GM12878 (cell line): ENCODE measurements at regions not wholly inside any gene's neighbourhood (a gene's known extent, or its start where the extent isn't known, plus 50 kb on each side); places are given as distances from the start of the nearest gene placed in this dataset.

ENCODE experiments used
- ATAC-seq: fragments of 200-7000 bp; cut with Tn5 transposase; 3 replicates; pipeline ENCODE4 v1.9.1; 2020; ENCODE audit warnings: mild to moderate bottlenecking, moderate library complexity
- BruUV-seq: library from RNA; stranded (reverse); fragments of 400-500 nt; replicated peaks from 2 replicates; lab custom pipeline; 2021; lab: Mats Ljungman, UMichigan
- CTCF ChIA-PET: fragments of 300-600 bp; sonication (Branson Sonifier 250); formaldehyde crosslinking; extraction: SDS; loops from one replicate; lab custom pipeline; 2021; ENCODE audit warnings: inconsistent platforms; lab: Yijun Ruan, JAX
- POLR2A ChIA-PET: fragments of 350-600 bp; formaldehyde crosslinking; extraction: SDS; loops from one replicate; lab custom pipeline; 2021; ENCODE audit warnings: inconsistent platforms; lab: Charles Lee
- RAD21 ChIA-PET: fragments of 300-600 bp; sonication (Branson Sonifier 250); formaldehyde crosslinking; loops from one replicate; lab custom pipeline; 2023; ENCODE audit warnings: antibody characterized with exemption; ENCODE audit not compliant: unreplicated experiment; lab: Charles Lee
- SMC1A ChIA-PET: fragments of 300-600 bp; sonication (Branson Sonifier 250); formaldehyde crosslinking; loops from one replicate; lab custom pipeline; 2023; ENCODE audit not compliant: unreplicated experiment, uncharacterized antibody; lab: Charles Lee
- DNase-seq: peaks from one replicate; pipeline ENCODE4 v3.0.0-alpha.2; 2011; ENCODE audit warnings: low read depth, low spot score
- FAIRE-seq: peaks from 3 replicates; lab custom pipeline; 2011; peaks lifted over from hg19 to GRCh38; lab: Jason Lieb, UNC
- H2AFZ ChIP-seq: 2 replicates; pipeline ENCODE4 v1.6.0; 2011; ENCODE audit warnings: low read depth, low read length, control low read depth; ENCODE audit not compliant: control insufficient read depth
- H3K27ac ChIP-seq: 2 replicates; pipeline ENCODE4 v1.5.1; 2011; ENCODE audit warnings: control low read depth; ENCODE audit not compliant: control insufficient read depth, insufficient read depth
- H3K27me3 ChIP-seq, 2 experiments: replicated peaks in 1 of 2; 2 replicates each; pipeline versions ENCODE4 v1.6.0 to v1.6.1; 2011; ENCODE audit warnings: low read length in 1 of 2; ENCODE audit not compliant: control insufficient read depth in 2 of 2, insufficient read depth in 2 of 2
- H3K36me3 ChIP-seq, 2 experiments: 2 replicates each; pipeline ENCODE4 v1.5.1; 2011; ENCODE audit warnings: low read length in 1 of 2; ENCODE audit not compliant: control insufficient read depth in 2 of 2, insufficient read depth in 2 of 2
- H3K4me1 ChIP-seq: 2 replicates; pipeline ENCODE4 v1.6.1; 2011; ENCODE audit warnings: mild to moderate bottlenecking, low read length, moderate library complexity, mixed read lengths; ENCODE audit not compliant: control insufficient read depth, insufficient read depth
- H3K4me2 ChIP-seq: 2 replicates; pipeline ENCODE4 v1.6.0; 2011; ENCODE audit warnings: control low read depth; ENCODE audit not compliant: control insufficient read depth, insufficient read depth
- H3K4me3 ChIP-seq: fragments of 200-600 bp; sonication (generic); 2 replicates; pipeline ENCODE4 v1.5.1; 2016
- H3K79me2 ChIP-seq: 2 replicates; pipeline ENCODE4 v1.6.0; 2011; ENCODE audit warnings: low read length; ENCODE audit not compliant: control insufficient read depth, insufficient read depth
- H3K9ac ChIP-seq: 2 replicates; pipeline ENCODE4 v1.8.0; 2011; ENCODE audit warnings: low read length, control low read depth, mixed read lengths; ENCODE audit not compliant: control insufficient read depth, insufficient read depth
- H3K9me3 ChIP-seq: replicated peaks from 3 replicates; pipeline ENCODE4 v1.5.1; 2011; ENCODE audit warnings: mild to moderate bottlenecking, low read length; ENCODE audit not compliant: control insufficient read depth, insufficient read depth
- H4K20me1 ChIP-seq: 2 replicates; pipeline ENCODE4 v1.6.0; 2011; ENCODE audit not compliant: control insufficient read depth, insufficient read depth
- CBX5 ChIP-seq: sonication (generic); IDR thresholded peaks from 2 replicates; pipeline ENCODE4 v1.6.1; 2016; ENCODE audit warnings: low read depth, moderate library complexity, mild to moderate bottlenecking, inconsistent platforms
- EGR1 ChIP-seq, 2 experiments: IDR thresholded peaks; 1 replicate in 1 of 2; 2 replicates in 1 of 2; pipeline ENCODE4 v1.6.1; 2011 to 2012; ENCODE audit warnings: low read depth in 2 of 2, low read length in 2 of 2, borderline replicate concordance in 1 of 2, mild to moderate bottlenecking in 1 of 2, moderate library complexity in 1 of 2
- FOXK2 ChIP-seq: fragments of 450-650 bp; IDR thresholded peaks from 2 replicates; pipeline ENCODE4 v1.6.1; 2017; ENCODE audit warnings: mild to moderate bottlenecking, moderate library complexity
- HDAC6 ChIP-seq: fragments of 200-600 bp; sonication (generic); IDR thresholded peaks from one replicate; pipeline ENCODE4 v1.8.0; 2017; ENCODE audit warnings: antibody characterized with exemption; ENCODE audit not compliant: unreplicated experiment
- JUNB ChIP-seq: IDR thresholded peaks from 2 replicates; pipeline ENCODE4 v1.6.1; 2016; ENCODE audit warnings: antibody characterized with exemption, mild to moderate bottlenecking
- KLF5 ChIP-seq: fragments of 450-650 bp; IDR thresholded peaks from 2 replicates; pipeline ENCODE4 v1.6.1; 2014; ENCODE audit warnings: mild to moderate bottlenecking; ENCODE audit not compliant: partially characterized antibody
- POU2F2 ChIP-seq: IDR thresholded peaks from 3 replicates; pipeline ENCODE4 v1.6.1; 2011; ENCODE audit warnings: low read depth, mild to moderate bottlenecking, low read length, borderline replicate concordance
- RELA ChIP-seq: fragments of 450-650 bp; IDR thresholded peaks from 2 replicates; pipeline ENCODE4 v1.8.0; 2014; ENCODE audit warnings: borderline replicate concordance; ENCODE audit not compliant: partially characterized antibody
- SMC3 ChIP-seq: IDR thresholded peaks from 2 replicates; pipeline ENCODE4 v1.6.1; 2011; ENCODE audit warnings: low read length, improper control_type of control experiment, borderline replicate concordance
- SPI1 ChIP-seq: IDR thresholded peaks from 2 replicates; pipeline ENCODE4 v1.6.1; 2011; ENCODE audit warnings: low read depth, mild to moderate bottlenecking, low read length, moderate library complexity, borderline replicate concordance; ENCODE audit not compliant: insufficient read depth
- TBL1XR1 ChIP-seq: IDR thresholded peaks from 2 replicates; pipeline ENCODE4 v1.6.1; 2012; ENCODE audit warnings: low read depth, low read length, improper control_type of control experiment
- TCF7 ChIP-seq: IDR thresholded peaks from 2 replicates; pipeline ENCODE4 v1.6.1; 2014; ENCODE audit warnings: antibody characterized with exemption, borderline replicate concordance
- WGBS: methylation state at CpG from one replicate; pipeline ENCODE4 v1.1.6; 2016; ENCODE audit warnings: low lambda C conversion rate; ENCODE audit not compliant: insufficient replicate concordance, insufficient coverage; ENCODE audit errors: missing lambda C conversion rate; 5-methylcytosine and 5-hydroxymethylcytosine counted together
- in situ Hi-C: fragments of 300-500 bp; cut with MboI; formaldehyde crosslinking; loops from 9 replicates; pipeline ENCODE4 v1.14.3; 2018; ENCODE audit warnings: mixed read lengths
- intact Hi-C: fragments of 100-400 bp; cut with micrococcal nuclease; formaldehyde crosslinking; loops from one replicate; pipeline ENCODE4 v1.14.2; 2022; ENCODE audit not compliant: unreplicated experiment
- TF ChIP-seq, protein P1 (sequence below): fragments of 450-650 bp; formaldehyde crosslinking; IDR thresholded peaks from 2 replicates; pipeline ENCODE4 v1.4.0; 2022; ENCODE audit warnings: mild to moderate bottlenecking, moderate library complexity

DNA sequence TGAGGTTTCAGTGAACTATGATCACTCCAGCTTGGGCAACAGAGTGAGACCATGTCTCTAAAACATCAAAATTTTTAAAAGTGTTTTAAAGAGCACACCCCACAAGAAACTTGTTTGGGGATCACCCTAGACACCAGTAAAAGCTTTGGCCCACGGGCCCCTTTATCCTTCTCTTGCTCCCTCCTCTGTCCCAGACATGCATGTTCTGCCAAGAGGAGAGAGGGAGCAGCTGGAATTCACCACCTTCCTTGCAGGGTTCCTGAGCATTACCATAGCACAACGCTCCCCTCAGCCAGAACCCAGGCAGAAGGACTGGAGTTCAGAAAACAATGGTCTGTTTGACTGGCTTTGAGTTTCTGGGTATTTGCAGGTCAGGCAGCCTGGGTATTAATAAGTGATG, 214.3 kb upstream of the CDH5 start:
- TF ChIP-seq POU2F2 = no peak
- TF ChIP-seq RELA = no peak
- TF ChIP-seq, all 136 proteins: peak for 0
- H3K4me1 ChIP-seq = no peaks in the 10 kb centered on the region
- intact Hi-C loops = no loop called here
- no TSS peak for BruUV-seq
- SMC1A ChIA-PET = no interaction called here
- WGBS = 5% methylated on average over 2 of the region's 2 CpGs
- no peak overlapping the region for H3K27ac ChIP-seq
- H3K9ac ChIP-seq = no peak overlapping the region
- no peak overlapping the region for H2AFZ ChIP-seq
- RAD21 ChIA-PET = no interaction called here
- ATAC-seq = no peak
- H3K4me2 ChIP-seq = no peak overlapping the region
- POLR2A ChIA-PET = no interaction called here
- no peak overlapping the region for H3K4me3 ChIP-seq
- no peaks in the 10 kb centered on the region for H3K79me2 ChIP-seq
- no peaks in the 10 kb centered on the region for H4K20me1 ChIP-seq
- CTCF ChIA-PET = no interaction called here
- in situ Hi-C loops = no loop called here
- no peaks in the 10 kb centered on the region for H3K36me3 ChIP-seq
- no peak for FAIRE-seq
- no peaks in the 10 kb centered on the region; a peak in 1 of 4 replicates for H3K27me3 ChIP-seq
- no peak for DNase-seq
- no peaks in the 10 kb centered on the region for H3K9me3 ChIP-seq

DNA sequence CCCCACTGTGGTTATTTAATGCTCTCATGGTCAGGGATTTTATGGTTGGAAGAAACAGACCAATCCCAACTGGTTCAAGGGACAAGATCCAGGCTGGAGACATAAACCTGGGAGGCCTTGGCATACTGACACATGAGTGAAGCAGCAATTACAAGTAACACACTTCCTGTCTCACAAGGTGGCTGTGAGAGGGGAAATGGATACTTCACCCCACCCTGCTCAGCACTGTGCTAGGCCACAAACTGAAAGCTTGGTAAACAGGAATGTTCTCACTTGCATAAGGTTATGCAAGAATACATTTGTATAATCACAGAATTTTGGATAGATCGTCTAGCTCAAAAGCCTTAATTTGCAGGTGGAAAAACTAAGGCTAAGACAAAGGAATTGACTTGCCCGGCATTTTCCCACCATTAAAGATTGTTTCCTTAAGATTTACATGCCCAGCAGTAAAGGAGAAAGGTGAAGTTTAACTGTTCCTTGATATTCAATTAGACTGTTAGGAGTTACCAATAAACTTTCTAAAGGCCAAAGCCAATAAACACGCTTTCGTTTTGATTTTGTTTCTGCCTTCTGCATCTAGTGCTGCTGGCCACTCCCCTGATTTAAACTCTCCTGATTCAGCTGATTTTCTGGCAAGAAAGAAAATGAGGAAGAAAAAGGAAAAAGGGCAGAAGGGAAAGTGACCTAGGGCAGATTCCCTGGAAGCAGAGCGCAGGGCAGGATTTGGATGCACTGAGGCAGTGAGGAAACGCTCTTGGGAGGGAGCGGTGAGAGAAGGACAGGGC, 215.6 kb upstream of the CDH5 start:
- in situ Hi-C loops = no loop called here
- Histone ChIP-seq H3K4me3 (no peak overlapping the region), H4K20me1 (no peaks in the 10 kb centered on the region), H3K36me3 (no peaks in the 10 kb centered on the region), H2AFZ (no peak overlapping the region), H3K27me3 (no peaks in the 10 kb centered on the region; a peak in 1 of 4 replicates), H3K79me2 (no peaks in the 10 kb centered on the region), H3K27ac (no peak overlapping the region), H3K4me2 (no peak overlapping the region), H3K9ac (no peak overlapping the region), H3K4me1 (no peaks in the 10 kb centered on the region), H3K9me3 (no peaks in the 10 kb centered on the region)
- 24% methylated on average over 7 of the region's 7 CpGs for WGBS
- no peak for TF ChIP-seq CBX5
- TF ChIP-seq SPI1 = no peak
- TF ChIP-seq EGR1 (IDR thresholded peaks at IDR 0.05; ENCODE audit: borderline replicate concordance in 1 of 2, low read depth in 2 of 2, low read length in 2 of 2) = no peak
- no peak for TF ChIP-seq TCF7
- no peak for TF ChIP-seq TBL1XR1
- no peak for TF ChIP-seq HDAC6
- no peak for TF ChIP-seq KLF5
- TF ChIP-seq JUNB = no peak
- TF ChIP-seq SMC3 = no peak
- TF ChIP-seq, protein P1, sequence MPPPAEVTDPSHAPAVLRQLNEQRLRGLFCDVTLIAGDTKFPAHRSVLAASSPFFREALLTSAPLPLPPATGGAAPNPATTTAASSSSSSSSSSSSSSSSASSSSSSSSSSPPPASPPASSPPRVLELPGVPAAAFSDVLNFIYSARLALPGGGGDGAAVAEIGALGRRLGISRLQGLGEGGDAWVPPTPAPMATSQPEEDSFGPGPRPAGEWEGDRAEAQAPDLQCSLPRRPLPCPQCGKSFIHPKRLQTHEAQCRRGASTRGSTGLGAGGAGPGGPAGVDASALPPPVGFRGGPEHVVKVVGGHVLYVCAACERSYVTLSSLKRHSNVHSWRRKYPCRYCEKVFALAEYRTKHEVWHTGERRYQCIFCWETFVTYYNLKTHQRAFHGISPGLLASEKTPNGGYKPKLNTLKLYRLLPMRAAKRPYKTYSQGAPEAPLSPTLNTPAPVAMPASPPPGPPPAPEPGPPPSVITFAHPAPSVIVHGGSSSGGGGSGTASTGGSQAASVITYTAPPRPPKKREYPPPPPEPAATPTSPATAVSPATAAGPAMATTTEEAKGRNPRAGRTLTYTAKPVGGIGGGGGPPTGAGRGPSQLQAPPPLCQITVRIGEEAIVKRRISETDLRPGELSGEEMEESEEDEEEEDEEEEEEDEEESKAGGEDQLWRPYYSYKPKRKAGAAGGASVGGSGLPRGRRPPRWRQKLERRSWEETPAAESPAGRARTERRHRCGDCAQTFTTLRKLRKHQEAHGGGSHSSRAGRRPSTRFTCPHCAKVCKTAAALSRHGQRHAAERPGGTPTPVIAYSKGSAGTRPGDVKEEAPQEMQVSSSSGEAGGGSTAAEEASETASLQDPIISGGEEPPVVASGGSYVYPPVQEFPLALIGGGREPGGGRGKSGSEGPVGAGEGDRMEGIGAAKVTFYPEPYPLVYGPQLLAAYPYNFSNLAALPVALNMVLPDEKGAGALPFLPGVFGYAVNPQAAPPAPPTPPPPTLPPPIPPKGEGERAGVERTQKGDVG (CRISPR knock-in tag) = no peak
- no peak for TF ChIP-seq FOXK2
- no peak for ATAC-seq
- ChIA-PET RAD21 (no interaction called here), CTCF (no interaction called here), POLR2A (no interaction called here), SMC1A (no interaction called here)
- intact Hi-C loops = no loop called here
- no TSS peak for BruUV-seq
- no peak for DNase-seq
- no peak for FAIRE-seq
